ENCODE measurements at regions not wholly inside any gene's neighbourhood (a gene's known extent, or its start where the extent isn't known, plus 50 kb on each side); places are given as distances from the start of the nearest gene placed in this dataset.
"Not testable (repeated sequence)": the region's sequence is repeated elsewhere in the genome, so short reads cannot be mapped to it uniquely, and the experiment has no call there.

GRCh38 chr9:106111039-106111730 is 416.8 kb downstream of the TMEM38B start:
- no peak for DNase-seq

GRCh38 chr9:106112935-106113334 is 418.6 kb downstream of the TMEM38B start:
- DNase-seq, result no peak

- peak; percentile 19 for DNase-seq
These were observed 424.8 kb downstream of the TMEM38B start for GRCh38 chr9:106119176-106119575.

GRCh38 chr9:106120071-106120470 is 425.7 kb downstream of the TMEM38B start:
- no peak for DNase-seq

- peak; percentile 23 for DNase-seq
These were observed 433.4 kb downstream of the TMEM38B start for GRCh38 chr9:106127776-106128175.

- no peak for DNase-seq
These were observed 436.0 kb downstream of the TMEM38B start for GRCh38 chr9:106130374-106130773.

GRCh38 chr9:106143781-106144180 is 449.4 kb downstream of the TMEM38B start:
- DNase-seq, result no peak

- no peak for DNase-seq
These were observed 451.9 kb downstream of the TMEM38B start for GRCh38 chr9:106146066-106146840.

- no peak for DNase-seq
These were observed 452.5 kb downstream of the TMEM38B start for GRCh38 chr9:106146886-106147285.

- no peak for DNase-seq
These were observed 455.6 kb downstream of the TMEM38B start for GRCh38 chr9:106149956-106150355.

GRCh38 chr9:106156465-106156864 is 462.1 kb downstream of the TMEM38B start:
- DNase-seq, result no peak

- no peak for DNase-seq
These were observed 477.9 kb downstream of the TMEM38B start for GRCh38 chr9:106172265-106172664.

- no peak for DNase-seq
These were observed 480.0 kb downstream of the TMEM38B start for GRCh38 chr9:106174346-106174745.

GRCh38 chr9:106177216-106177615 is 482.9 kb downstream of the TMEM38B start:
- no peak for DNase-seq

GRCh38 chr9:106179191-106179590 is 484.9 kb downstream of the TMEM38B start:
- no peak for DNase-seq

- DNase-seq, result not testable (repeated sequence)
These were observed 509.6 kb downstream of the TMEM38B start for GRCh38 chr9:106203815-106204516.

GRCh38 chr9:106207298-106207697 is 513.0 kb downstream of the TMEM38B start:
- no peak for DNase-seq

- DNase-seq, result no peak
These were observed 524.1 kb downstream of the TMEM38B start for GRCh38 chr9:106218427-106218826.

GRCh38 chr9:106218854-106219253 is 524.5 kb downstream of the TMEM38B start:
- no peak for DNase-seq

GRCh38 chr9:106220415-106220814 is 526.1 kb downstream of the TMEM38B start:
- no peak for DNase-seq

GRCh38 chr9:106228861-106229260 is 534.5 kb downstream of the TMEM38B start:
- no peak for DNase-seq

GRCh38 chr9:106233116-106233515 is 538.8 kb downstream of the TMEM38B start:
- DNase-seq, result no peak

- not testable (repeated sequence) for DNase-seq
These were observed 566.6 kb downstream of the TMEM38B start for GRCh38 chr9:106260908-106261307.

GRCh38 chr9:106277966-106278365 is 583.6 kb downstream of the TMEM38B start:
- DNase-seq, result peak; percentile 71

All from fibroblast of skin of right quadriceps (primary cell).